ENCODE measurements at regions not wholly inside any gene's neighbourhood (a gene's known extent, or its start where the extent isn't known, plus 50 kb on each side); places are given as distances from the start of the nearest gene placed in this dataset.
"Not testable (repeated sequence)": the region's sequence is repeated elsewhere in the genome, so short reads cannot be mapped to it uniquely, and the experiment has no call there.

DNA sequence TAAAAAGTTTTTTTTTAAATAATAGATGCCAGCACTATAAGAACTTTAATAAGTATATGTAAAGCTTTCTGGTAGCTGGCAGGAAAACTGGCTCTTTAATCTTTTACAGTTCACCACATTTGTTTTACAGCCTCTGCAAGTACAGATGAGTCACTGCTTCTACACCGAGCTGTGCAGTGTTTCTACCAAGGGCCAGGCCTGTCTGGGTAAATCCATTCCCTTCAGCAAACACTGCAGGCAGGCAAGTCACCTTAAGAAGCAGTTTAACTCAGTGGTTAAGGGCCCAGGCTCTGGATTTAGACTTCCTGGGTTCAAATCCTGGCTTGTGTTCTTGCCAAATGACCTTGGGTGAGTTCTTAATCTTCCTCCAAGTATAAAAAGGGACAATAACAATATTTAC lies 882.9 kb upstream of the AMELY start:
- intact Hi-C loops (cut with DNase I; ENCODE audit: low total_unique reads), result no loop called here
- Histone ChIP-seq H3K27me3 (no peaks in the 10 kb centered on the region), H3K4me1 (no peaks in the 10 kb centered on the region), H3K27ac (peak overlapping the region in 1 of 4 donors; percentile 54), H3K9me3 (no peaks in the 10 kb centered on the region), H3K36me3 (no peaks in the 10 kb centered on the region), H3K4me3 (no peak overlapping the region)
- DNase-seq, result no peak
- WGBS, 2 donors (ENCODE audit: low coverage in 1 of 2), result no CpG with 5 or more reads among the region's 1 CpG
- TF ChIP-seq EP300 (IDR thresholded peaks at IDR 0.05; ENCODE audit: low read depth), result no peak
- TF ChIP-seq, protein P1, sequence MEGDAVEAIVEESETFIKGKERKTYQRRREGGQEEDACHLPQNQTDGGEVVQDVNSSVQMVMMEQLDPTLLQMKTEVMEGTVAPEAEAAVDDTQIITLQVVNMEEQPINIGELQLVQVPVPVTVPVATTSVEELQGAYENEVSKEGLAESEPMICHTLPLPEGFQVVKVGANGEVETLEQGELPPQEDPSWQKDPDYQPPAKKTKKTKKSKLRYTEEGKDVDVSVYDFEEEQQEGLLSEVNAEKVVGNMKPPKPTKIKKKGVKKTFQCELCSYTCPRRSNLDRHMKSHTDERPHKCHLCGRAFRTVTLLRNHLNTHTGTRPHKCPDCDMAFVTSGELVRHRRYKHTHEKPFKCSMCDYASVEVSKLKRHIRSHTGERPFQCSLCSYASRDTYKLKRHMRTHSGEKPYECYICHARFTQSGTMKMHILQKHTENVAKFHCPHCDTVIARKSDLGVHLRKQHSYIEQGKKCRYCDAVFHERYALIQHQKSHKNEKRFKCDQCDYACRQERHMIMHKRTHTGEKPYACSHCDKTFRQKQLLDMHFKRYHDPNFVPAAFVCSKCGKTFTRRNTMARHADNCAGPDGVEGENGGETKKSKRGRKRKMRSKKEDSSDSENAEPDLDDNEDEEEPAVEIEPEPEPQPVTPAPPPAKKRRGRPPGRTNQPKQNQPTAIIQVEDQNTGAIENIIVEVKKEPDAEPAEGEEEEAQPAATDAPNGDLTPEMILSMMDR (IDR thresholded peaks at IDR 0.05), result no peak
- no peak for TF ChIP-seq POLR2A (IDR thresholded peaks at IDR 0.05)
- no peak for TF ChIP-seq POLR2AphosphoS5 (IDR thresholded peaks at IDR 0.05)
- in situ Hi-C loops (cut with MboI; ENCODE audit: low pct_ligation_motif_present in 1 of 4, low pct_unique_long_range_greater_than_20kb in 1 of 4, low sequenced_read_pairs in 3 of 4), result no loop called here

DNA sequence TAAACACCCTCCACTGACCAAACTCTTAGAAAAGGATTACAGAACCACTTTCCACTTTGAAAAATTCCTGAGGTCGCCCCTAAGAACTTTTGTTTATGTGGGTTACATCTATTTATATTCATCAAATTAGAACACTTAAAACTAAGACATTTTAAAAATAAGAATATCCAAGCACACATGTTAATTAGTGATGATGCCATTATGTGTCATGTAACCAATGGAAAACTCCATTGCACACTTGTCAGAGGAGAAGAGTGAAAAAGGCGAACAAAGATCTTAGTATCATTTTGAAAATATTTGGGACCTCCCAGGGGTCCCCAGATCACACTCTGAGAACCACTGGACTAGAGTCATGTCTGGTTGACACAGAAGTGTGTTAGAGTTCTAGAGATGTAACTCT lies 882.4 kb upstream of the AMELY start:
- Histone ChIP-seq H3K27me3 (no peaks in the 10 kb centered on the region), H3K4me3 (no peak overlapping the region), H3K9me3 (no peaks in the 10 kb centered on the region), H3K4me1 (no peaks in the 10 kb centered on the region), H3K27ac (no peak overlapping the region), H3K36me3 (no peaks in the 10 kb centered on the region)
- TF ChIP-seq EP300 (IDR thresholded peaks at IDR 0.05; ENCODE audit: low read depth) (no peak), POLR2AphosphoS5 (IDR thresholded peaks at IDR 0.05) (no peak), POLR2A (IDR thresholded peaks at IDR 0.05) (no peak)
- TF ChIP-seq, protein P1 (IDR thresholded peaks at IDR 0.05), result no peak
- intact Hi-C loops (cut with DNase I; ENCODE audit: low total_unique reads) (no loop called here), in situ Hi-C loops (cut with MboI; ENCODE audit: low pct_ligation_motif_present in 1 of 4, low pct_unique_long_range_greater_than_20kb in 1 of 4, low sequenced_read_pairs in 3 of 4) (no loop called here)
- 25% methylated on average over 1 of the region's 2 CpGs; no CpG with 5 or more reads in 1 of the 2 donors for WGBS, 2 donors (ENCODE audit: low coverage in 1 of 2)
- no peak for DNase-seq

DNA sequence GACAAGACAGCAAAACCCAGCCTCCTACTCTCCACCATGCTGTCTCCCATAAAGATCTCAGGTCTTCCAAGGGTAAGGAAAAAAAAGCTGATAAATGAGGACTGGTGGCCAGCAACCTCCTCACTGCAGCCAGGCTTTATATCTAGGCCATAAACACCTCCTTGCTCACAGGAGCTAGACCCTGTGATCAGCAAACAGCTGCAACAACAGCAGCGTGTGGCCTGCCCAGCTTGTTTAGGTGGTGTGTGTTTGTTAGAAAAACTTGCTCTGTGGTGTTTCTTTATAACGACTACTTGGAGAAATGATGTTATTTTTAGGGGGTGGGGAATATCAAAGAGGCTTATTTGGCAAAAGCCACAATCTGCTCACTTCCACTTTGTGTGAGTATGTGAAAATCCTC lies 880.9 kb upstream of the AMELY start:
- Histone ChIP-seq H3K36me3 (no peaks in the 10 kb centered on the region), H3K27me3 (no peaks in the 10 kb centered on the region), H3K9me3 (no peaks in the 10 kb centered on the region), H3K27ac (no peak overlapping the region), H3K4me1 (no peaks in the 10 kb centered on the region), H3K4me3 (no peak overlapping the region)
- no peak for TF ChIP-seq POLR2AphosphoS5 (IDR thresholded peaks at IDR 0.05)
- no peak for TF ChIP-seq POLR2A (IDR thresholded peaks at IDR 0.05)
- TF ChIP-seq EP300 (IDR thresholded peaks at IDR 0.05; ENCODE audit: low read depth), result no peak
- TF ChIP-seq, protein P1 (IDR thresholded peaks at IDR 0.05), result no peak
- WGBS, 2 donors (ENCODE audit: low coverage in 1 of 2), result 40% methylated on average over 1 of the region's 2 CpGs; no CpG with 5 or more reads in 1 of the 2 donors
- no peak for DNase-seq
- intact Hi-C loops (cut with DNase I; ENCODE audit: low total_unique reads) (no loop called here), in situ Hi-C loops (cut with MboI; ENCODE audit: low pct_ligation_motif_present in 1 of 4, low pct_unique_long_range_greater_than_20kb in 1 of 4, low sequenced_read_pairs in 3 of 4) (no loop called here)

DNA sequence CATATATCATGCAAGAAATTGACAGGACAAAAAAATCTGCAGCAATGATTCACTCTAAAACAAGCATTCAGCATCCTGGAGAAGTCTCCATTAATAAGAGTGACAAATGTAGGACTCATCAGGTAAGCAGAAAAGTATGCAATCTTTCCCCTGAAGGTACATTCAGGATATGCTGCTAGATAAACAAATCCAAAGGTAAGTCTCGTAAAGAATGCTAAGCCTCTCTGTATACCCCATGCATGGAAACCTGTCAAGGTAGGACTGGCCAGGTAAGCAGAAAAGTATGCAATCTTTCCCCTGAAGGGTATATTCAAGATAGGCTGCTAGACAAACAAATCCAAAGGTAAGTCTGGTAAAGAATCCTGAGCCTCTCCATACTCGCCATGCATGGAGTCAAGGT lies 869.9 kb upstream of the AMELY start:
- intact Hi-C loops (cut with DNase I; ENCODE audit: low total_unique reads), result no loop called here
- TF ChIP-seq EP300 (IDR thresholded peaks at IDR 0.05; ENCODE audit: low read depth) (no peak), POLR2A (IDR thresholded peaks at IDR 0.05) (no peak), POLR2AphosphoS5 (IDR thresholded peaks at IDR 0.05) (no peak)
- TF ChIP-seq, protein P1 (IDR thresholded peaks at IDR 0.05), result no peak
- Histone ChIP-seq H3K4me1 (no peaks in the 10 kb centered on the region), H3K4me3 (no peak overlapping the region), H3K27me3 (no peaks in the 10 kb centered on the region), H3K27ac (no peak overlapping the region), H3K9me3 (no peaks in the 10 kb centered on the region), H3K36me3 (no peaks in the 10 kb centered on the region)
- in situ Hi-C loops (cut with MboI; ENCODE audit: low pct_ligation_motif_present in 1 of 4, low pct_unique_long_range_greater_than_20kb in 1 of 4, low sequenced_read_pairs in 3 of 4), result no loop called here
- DNase-seq, result no peak
- WGBS, 2 donors (ENCODE audit: low coverage in 1 of 2), result no CpG with 5 or more reads among the region's 2 CpGs

DNA sequence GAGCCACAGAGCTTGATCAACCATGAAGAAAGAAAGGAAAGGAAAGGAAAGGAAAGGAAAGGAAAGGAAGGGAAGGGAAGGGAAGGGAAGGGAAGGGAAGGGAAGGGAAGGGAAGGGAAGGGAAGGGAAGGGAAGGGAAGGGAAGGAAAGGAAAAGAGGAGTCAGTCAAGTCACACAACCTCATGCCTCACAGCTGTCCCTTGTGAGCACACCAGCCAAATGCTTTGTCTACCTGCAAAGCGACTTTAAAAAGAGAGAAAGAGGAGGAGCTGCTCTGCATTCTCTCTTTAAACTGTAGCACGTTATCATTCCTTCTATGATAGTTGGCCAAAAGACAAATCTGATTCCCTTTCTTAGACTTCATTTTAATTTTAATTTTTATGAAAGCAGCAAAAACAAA lies 863.9 kb upstream of the AMELY start:
- WGBS, 2 donors (ENCODE audit: low coverage in 1 of 2), result no CpG with 5 or more reads among the region's 2 CpGs
- H3K27me3 ChIP-seq; intact Hi-C loops (cut with DNase I; ENCODE audit: low total_unique reads); in situ Hi-C loops (cut with MboI; ENCODE audit: low pct_ligation_motif_present in 1 of 4, low pct_unique_long_range_greater_than_20kb in 1 of 4, low sequenced_read_pairs in 3 of 4); DNase-seq; H3K27ac ChIP-seq; H3K36me3 ChIP-seq; H3K4me3 ChIP-seq; H3K9me3 ChIP-seq; H3K4me1 ChIP-seq: not testable (repeated sequence)

Measured in transverse colon (tissue), 4 donors.